ENCODE measurements at regions not wholly inside any gene's neighbourhood (a gene's known extent, or its start where the extent isn't known, plus 50 kb on each side); places are given as distances from the start of the nearest gene placed in this dataset.

GRCh38 chr1:25169168-25169567 lies 63.1 kb downstream of the SYF2 start:
- TF ChIP-seq CTCF (IDR thresholded peaks at IDR 0.05 in 8 of 11, conservative IDR thresholded peaks at IDR 0.05 in 3 of 11), result no peak
- no peak for TF ChIP-seq POLR2A (IDR thresholded peaks at IDR 0.05)

Data from spleen (tissue), 7 donors.